ENCODE measurements at regions not wholly inside any gene's neighbourhood (a gene's known extent, or its start where the extent isn't known, plus 50 kb on each side); places are given as distances from the start of the nearest gene placed in this dataset.

DNA sequence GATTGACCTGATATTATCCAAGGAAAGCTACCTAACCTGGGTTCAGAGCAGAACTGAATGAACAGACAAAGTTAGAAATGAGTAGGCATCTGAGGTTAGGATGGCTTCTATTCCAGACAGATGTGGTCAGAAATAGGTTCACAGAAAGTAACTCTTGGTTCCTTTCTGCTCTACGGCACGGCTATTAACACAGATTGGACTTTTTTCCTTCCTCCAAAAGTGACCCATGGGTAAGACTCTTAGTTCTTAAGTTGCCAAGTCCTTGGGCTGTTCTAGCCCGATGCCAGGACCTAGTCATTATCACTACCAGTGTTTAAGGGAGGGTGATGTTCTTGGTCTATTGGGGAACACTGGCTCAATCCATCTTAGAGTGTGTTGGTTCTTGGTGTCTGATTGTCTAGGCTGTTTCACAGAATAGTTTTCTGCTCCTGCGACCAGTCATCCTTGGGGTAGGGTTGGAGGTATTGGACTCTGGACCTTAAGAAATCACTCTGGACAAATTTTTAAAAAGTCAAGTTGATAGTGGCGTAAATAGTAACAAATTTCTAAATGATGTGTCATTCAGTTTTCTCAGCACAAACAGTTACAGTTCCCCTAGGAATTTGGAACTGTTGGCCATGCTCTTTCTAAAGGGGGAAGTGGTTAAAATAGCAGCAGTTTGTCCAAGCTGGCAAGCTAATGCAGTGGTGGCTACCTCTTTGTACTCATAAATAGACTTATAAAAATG lies 60.1 kb upstream of the MYCBP2 start:
- TF ChIP-seq, protein P1, sequence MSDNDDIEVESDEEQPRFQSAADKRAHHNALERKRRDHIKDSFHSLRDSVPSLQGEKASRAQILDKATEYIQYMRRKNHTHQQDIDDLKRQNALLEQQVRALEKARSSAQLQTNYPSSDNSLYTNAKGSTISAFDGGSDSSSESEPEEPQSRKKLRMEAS (IDR thresholded peaks at IDR 0.05; ENCODE audit: low read depth, low read length): peak; percentile 83
- TF ChIP-seq, protein P2, sequence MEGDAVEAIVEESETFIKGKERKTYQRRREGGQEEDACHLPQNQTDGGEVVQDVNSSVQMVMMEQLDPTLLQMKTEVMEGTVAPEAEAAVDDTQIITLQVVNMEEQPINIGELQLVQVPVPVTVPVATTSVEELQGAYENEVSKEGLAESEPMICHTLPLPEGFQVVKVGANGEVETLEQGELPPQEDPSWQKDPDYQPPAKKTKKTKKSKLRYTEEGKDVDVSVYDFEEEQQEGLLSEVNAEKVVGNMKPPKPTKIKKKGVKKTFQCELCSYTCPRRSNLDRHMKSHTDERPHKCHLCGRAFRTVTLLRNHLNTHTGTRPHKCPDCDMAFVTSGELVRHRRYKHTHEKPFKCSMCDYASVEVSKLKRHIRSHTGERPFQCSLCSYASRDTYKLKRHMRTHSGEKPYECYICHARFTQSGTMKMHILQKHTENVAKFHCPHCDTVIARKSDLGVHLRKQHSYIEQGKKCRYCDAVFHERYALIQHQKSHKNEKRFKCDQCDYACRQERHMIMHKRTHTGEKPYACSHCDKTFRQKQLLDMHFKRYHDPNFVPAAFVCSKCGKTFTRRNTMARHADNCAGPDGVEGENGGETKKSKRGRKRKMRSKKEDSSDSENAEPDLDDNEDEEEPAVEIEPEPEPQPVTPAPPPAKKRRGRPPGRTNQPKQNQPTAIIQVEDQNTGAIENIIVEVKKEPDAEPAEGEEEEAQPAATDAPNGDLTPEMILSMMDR (IDR thresholded peaks at IDR 0.05; ENCODE audit: low read depth, low read length): no peak
- TF ChIP-seq POLR2A (IDR thresholded peaks at IDR 0.05; ENCODE audit: extremely low read depth, insufficient read length): no peak
